ENCODE measurements at regions not wholly inside any gene's neighbourhood (a gene's known extent, or its start where the extent isn't known, plus 50 kb on each side); places are given as distances from the start of the nearest gene placed in this dataset.
A peak's percentile ranks its signal among the peaks of the same experiment; 100 is the strongest.
"Not testable (repeated sequence)": the region's sequence is repeated elsewhere in the genome, so short reads cannot be mapped to it uniquely, and the experiment has no call there.

DNA sequence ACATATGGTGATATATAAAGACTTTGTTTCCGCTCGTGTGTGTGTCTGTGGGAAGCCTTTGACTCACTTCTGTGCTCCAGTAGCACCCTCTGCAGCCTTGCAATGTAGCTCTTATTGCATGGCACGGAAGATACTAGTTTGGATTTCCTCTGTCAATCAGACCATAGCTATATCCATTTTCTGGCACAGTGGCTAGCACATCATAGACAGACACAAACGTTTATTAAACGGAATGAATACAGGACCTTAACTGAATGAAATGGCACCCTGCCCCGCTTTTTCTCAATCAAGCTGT, 124.0 kb upstream of the PTPN20 start:
- no peak overlapping the region for H3K27ac ChIP-seq
- H3K4me3 ChIP-seq (ENCODE audit: low read depth, low read length), result peak overlapping the region; percentile 75
- peaks cover 2% of the 10 kb centered on the region for H3K36me3 ChIP-seq (replicated peaks)
- H3K27me3 ChIP-seq (replicated peaks), result no peaks in the 10 kb centered on the region
- in situ Hi-C loops (cut with HindIII; ENCODE audit: low pct_ligation_motif_present, low sequenced_read_pairs), result no loop called here
- peak; percentile 64 for DNase-seq
- TF ChIP-seq, protein P1, sequence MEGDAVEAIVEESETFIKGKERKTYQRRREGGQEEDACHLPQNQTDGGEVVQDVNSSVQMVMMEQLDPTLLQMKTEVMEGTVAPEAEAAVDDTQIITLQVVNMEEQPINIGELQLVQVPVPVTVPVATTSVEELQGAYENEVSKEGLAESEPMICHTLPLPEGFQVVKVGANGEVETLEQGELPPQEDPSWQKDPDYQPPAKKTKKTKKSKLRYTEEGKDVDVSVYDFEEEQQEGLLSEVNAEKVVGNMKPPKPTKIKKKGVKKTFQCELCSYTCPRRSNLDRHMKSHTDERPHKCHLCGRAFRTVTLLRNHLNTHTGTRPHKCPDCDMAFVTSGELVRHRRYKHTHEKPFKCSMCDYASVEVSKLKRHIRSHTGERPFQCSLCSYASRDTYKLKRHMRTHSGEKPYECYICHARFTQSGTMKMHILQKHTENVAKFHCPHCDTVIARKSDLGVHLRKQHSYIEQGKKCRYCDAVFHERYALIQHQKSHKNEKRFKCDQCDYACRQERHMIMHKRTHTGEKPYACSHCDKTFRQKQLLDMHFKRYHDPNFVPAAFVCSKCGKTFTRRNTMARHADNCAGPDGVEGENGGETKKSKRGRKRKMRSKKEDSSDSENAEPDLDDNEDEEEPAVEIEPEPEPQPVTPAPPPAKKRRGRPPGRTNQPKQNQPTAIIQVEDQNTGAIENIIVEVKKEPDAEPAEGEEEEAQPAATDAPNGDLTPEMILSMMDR (IDR thresholded peaks at IDR 0.05; ENCODE audit: low read depth, low read length, missing control alignments), result peak; percentile 35

DNA sequence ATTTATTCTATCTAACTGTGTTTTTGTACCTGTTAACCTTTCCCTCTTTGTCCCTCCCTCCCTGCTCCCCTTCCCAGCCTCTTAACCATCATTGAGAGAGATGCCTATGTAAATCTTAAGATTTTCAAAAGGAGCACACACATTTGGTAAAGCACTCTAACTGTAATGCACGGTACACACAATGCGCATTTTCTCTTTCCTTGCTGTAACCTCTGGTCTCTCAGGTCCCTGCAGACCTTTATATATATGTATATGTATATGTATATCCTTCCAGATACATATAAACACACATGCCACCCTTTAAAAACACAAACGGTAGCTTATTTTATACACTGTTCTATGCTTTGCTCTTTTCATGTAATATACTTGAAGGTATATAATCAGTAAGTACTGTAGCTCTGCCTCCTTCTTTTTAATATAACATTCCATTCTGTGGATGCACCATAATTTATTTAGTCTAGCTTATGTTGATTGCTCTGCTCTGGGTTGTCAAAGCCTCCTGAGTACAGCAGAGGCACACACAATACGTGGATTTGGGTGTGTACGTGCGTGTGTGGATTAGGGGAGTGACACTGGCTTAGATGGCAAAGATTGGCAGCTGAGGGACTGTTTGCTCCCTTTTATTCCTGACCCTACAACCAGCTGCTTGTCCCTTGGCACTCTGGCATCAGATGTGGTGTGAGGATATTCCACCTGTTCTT, 118.4 kb upstream of the PTPN20 start:
- H3K36me3 ChIP-seq (replicated peaks); H3K27me3 ChIP-seq (replicated peaks); H3K4me3 ChIP-seq (ENCODE audit: low read depth, low read length); DNase-seq; in situ Hi-C loops (cut with HindIII; ENCODE audit: low pct_ligation_motif_present, low sequenced_read_pairs); H3K27ac ChIP-seq: not testable (repeated sequence)

DNA sequence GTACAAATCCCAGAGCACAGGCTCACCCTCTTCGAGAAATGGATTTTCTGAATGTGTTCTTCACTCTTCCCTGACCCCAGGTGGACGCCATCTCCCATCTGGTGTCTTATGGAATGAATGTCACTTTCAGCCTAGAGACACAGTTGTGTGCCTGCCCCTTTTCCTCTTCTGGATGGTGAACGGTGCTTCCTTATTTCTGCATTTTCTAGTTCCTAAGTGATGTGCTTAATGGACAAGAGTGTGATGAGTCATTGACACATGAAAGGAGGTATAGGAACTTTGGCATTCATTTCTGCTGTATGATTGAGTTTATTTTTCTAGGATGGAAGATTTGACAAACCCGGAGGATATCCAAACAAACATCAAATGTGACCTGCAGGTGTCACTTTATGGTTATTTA, 114.9 kb upstream of the PTPN20 start:
- H3K27ac ChIP-seq; H3K4me3 ChIP-seq (ENCODE audit: low read depth, low read length); H3K36me3 ChIP-seq (replicated peaks); DNase-seq; H3K27me3 ChIP-seq (replicated peaks); in situ Hi-C loops (cut with HindIII; ENCODE audit: low pct_ligation_motif_present, low sequenced_read_pairs): not testable (repeated sequence)

DNA sequence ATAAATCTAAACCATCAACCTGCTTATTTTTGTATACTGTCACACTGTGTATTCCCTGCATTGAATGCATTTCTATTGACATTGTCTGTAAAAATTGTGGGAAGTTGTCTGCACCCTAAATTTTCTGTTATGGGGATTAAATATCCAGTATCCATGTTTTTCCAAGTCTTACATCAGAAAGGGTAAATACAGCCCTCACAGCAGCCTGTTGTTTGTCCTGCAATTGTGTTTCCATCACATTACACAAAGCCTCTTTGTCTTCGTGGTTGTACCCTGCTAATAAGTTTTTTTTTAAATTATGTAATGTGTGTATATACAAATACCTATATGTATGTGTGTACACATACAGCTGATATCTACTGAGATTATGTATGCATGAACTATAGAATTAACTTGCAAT, 109.2 kb upstream of the PTPN20 start:
- H3K4me3 ChIP-seq (ENCODE audit: low read depth, low read length); DNase-seq; H3K36me3 ChIP-seq (replicated peaks); H3K27ac ChIP-seq; H3K27me3 ChIP-seq (replicated peaks); in situ Hi-C loops (cut with HindIII; ENCODE audit: low pct_ligation_motif_present, low sequenced_read_pairs): not testable (repeated sequence)

DNA sequence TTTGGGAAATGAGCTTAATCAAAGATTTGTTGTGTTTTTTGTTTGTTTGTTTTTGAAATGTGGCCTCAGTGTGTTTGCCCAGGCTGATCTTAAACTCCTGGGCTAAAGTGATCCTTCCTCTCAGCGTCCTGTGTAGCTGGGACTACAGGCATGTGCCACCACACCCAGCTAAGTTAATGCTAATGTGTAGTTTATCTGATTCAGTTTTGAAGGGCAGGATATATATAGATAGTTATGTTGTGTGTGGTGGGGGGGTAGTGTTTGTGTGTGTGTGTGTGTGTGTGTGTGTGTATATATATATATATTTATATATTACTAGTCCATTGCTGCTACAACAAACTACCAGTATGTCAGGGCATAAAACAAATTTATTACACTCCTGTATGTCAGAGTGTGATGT, 108.1 kb upstream of the PTPN20 start:
- in situ Hi-C loops (cut with HindIII; ENCODE audit: low pct_ligation_motif_present, low sequenced_read_pairs); H3K27ac ChIP-seq; H3K4me3 ChIP-seq (ENCODE audit: low read depth, low read length); H3K36me3 ChIP-seq (replicated peaks); DNase-seq; H3K27me3 ChIP-seq (replicated peaks): not testable (repeated sequence)

DNA sequence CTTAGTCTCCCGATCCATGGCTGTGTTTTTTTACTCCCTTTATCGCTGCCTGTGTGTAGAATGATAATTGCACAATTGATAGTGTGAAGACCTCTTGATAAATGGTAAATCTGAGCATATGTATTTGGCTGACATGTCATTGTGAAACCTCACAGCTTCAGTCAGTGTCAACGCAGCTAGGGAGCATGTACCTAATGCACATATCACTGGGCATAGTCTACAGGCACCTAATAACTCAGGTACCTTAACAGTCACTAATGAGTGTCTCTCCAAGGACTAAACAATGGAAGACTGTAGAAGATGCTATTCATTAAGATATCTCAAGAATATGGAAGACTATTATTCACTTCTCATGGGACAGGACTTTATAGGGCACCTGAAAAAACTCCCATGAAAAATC, 101.0 kb upstream of the PTPN20 start:
- DNase-seq; H3K4me3 ChIP-seq (ENCODE audit: low read depth, low read length); H3K36me3 ChIP-seq (replicated peaks); H3K27me3 ChIP-seq (replicated peaks); in situ Hi-C loops (cut with HindIII; ENCODE audit: low pct_ligation_motif_present, low sequenced_read_pairs); H3K27ac ChIP-seq: not testable (repeated sequence)

DNA sequence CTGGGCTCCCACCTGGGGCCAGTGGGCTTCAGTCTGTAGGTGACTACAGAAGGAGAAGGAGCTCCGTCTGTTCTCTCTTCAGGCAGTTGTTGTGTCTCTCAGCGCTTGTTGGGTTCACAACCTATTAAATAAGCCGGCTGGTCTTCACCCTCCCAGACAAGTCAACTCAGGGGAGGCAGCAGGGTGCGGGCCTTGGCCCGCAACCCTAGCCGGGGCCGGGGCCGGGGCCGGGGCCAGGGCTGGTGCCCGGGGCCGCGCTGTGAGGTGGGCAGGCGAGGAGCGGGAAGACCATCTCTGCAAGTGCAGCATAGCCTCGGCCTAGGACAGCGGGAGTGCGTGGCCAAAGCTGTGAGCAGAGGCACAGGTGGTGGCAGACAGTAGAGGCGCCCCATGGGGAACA, 95.1 kb upstream of the PTPN20 start:
- H3K27me3 ChIP-seq (replicated peaks); H3K27ac ChIP-seq; in situ Hi-C loops (cut with HindIII; ENCODE audit: low pct_ligation_motif_present, low sequenced_read_pairs); H3K4me3 ChIP-seq (ENCODE audit: low read depth, low read length); DNase-seq; H3K36me3 ChIP-seq (replicated peaks): not testable (repeated sequence)

DNA sequence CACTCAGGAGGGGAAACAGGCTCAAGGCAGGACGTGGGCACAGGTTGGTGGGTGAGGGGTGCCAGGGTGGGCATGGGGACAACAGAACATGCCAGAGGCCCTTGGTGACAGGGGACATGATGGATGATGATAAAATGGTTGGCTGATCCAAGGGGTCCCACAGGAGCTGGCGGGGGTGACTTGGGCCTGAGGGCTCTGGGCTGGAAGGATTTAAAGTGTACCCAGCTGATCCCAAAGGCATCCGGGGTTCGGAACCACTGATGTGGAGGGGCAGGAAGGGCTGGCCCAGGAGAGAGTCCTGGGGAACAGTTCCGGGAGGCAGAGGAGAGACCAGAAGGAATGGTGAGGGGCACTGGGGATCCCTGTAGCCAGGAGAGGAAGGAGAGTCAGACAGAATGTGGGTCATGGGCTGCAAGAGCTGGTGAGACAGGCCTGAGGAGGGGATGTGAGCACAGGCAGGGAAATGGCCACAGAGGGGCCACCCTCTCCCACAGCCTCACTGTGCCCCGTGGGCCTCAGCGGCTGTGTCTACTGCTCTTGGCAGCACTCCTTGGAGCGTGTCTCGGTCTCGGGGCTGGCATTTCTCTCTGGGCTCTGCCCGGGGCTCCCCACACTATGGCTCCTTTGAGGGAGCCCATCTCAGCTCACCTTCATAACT, 70.7 kb upstream of the PTPN20 start:
- H3K4me3 ChIP-seq (ENCODE audit: low read depth, low read length); H3K27ac ChIP-seq; DNase-seq; in situ Hi-C loops (cut with HindIII; ENCODE audit: low pct_ligation_motif_present, low sequenced_read_pairs); H3K27me3 ChIP-seq (replicated peaks); H3K36me3 ChIP-seq (replicated peaks): not testable (repeated sequence)

DNA sequence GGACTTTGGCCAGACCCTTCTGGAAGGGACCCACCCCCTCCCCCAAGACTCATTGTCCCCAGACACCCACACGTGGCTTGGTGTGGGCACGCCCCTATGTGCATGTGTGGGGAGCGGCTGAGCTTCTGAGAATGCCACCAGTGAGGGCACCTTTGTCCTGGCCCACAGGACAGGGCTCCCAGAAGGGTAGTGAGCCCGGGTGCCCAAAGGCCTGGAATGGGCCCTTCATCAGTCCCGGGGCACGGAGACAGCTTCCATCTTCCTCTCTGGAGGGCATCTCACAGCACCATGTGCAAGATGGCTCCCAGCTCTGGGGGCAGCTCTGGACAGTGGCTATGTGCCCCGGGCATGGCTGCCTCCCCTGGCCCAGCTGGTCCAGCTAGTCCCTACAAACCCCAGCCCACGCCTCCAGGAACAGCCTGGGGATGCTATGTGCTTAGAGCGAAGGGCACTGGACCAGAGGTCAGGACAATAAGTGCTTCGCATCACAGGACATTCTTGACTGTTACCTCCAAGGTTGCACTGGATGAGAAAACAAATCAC, 70.1 kb upstream of the PTPN20 start:
- H3K4me3 ChIP-seq (ENCODE audit: low read depth, low read length); DNase-seq; H3K27me3 ChIP-seq (replicated peaks); in situ Hi-C loops (cut with HindIII; ENCODE audit: low pct_ligation_motif_present, low sequenced_read_pairs); H3K27ac ChIP-seq; H3K36me3 ChIP-seq (replicated peaks): not testable (repeated sequence)

DNA sequence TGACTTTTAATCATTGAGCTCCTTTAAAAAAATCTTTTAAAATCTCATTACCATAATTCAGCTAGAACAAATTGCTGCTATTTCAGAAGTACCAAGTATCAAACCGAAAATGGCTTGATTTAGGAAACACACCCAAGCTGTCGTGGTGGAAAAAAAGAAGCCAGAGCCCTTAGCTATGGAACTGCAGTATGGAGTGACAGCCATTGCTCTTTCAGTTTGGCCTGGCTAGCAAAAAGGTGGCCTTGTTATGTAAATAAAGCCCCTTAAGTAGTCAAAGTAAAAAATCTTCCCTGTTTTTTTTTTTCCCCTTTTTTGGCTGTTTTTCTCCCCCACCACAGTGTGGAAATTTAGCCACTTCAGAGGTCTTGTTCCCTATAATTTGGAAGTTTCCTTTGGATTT, 66.0 kb upstream of the PTPN20 start:
- H3K36me3 ChIP-seq (replicated peaks); DNase-seq; H3K4me3 ChIP-seq (ENCODE audit: low read depth, low read length); in situ Hi-C loops (cut with HindIII; ENCODE audit: low pct_ligation_motif_present, low sequenced_read_pairs); H3K27ac ChIP-seq; H3K27me3 ChIP-seq (replicated peaks): not testable (repeated sequence)

DNA sequence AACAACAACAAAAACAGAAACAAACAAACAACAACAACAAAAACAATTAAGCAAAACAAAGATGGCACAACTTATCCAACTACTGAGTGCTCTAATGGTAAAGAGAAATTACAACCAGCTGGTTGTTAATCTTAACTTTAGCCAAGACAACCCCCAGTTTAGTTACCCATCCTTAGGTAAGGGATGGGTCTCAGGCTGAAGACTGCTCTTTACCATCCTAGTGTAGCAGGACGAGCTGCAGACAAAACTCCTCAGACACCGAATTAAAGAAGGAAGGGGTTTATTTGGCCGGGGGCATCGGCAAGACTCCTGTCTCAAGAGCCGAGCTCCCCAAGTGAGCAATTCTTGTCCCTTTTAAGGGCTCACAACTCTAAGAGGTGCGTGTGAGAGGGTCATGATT, 65.6 kb upstream of the PTPN20 start:
- H3K4me3 ChIP-seq (ENCODE audit: low read depth, low read length); DNase-seq; H3K36me3 ChIP-seq (replicated peaks); H3K27ac ChIP-seq; in situ Hi-C loops (cut with HindIII; ENCODE audit: low pct_ligation_motif_present, low sequenced_read_pairs); H3K27me3 ChIP-seq (replicated peaks): not testable (repeated sequence)

DNA sequence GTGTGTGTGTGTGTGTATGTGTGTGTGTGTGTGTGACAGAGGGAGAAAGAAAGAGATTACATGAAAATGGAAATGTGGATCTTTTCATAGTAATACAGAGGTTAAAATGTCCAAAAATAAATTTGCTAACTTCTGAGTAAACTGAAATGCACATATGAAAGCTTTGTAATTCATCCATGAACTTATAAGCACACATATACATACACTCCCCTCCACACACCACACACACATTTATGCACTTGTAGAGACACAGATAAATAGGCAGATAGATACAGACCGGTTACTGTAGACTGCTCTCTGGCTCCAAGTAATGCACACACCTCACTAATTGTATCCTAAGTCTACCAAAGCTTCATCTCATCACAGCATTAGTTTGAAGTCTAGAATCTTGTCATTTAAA, 50.5 kb upstream of the PTPN20 start:
- H3K27me3 ChIP-seq (replicated peaks); H3K4me3 ChIP-seq (ENCODE audit: low read depth, low read length); H3K27ac ChIP-seq; H3K36me3 ChIP-seq (replicated peaks); in situ Hi-C loops (cut with HindIII; ENCODE audit: low pct_ligation_motif_present, low sequenced_read_pairs); DNase-seq: not testable (repeated sequence)

Data from brain microvascular endothelial cell (primary cell).